SHP77 treated with DMSO at 0.1 percent for 48 hours (cell line): ENCODE measurements at regions not wholly inside any gene's neighbourhood (a gene's known extent, or its start where the extent isn't known, plus 50 kb on each side); places are given as distances from the start of the nearest gene placed in this dataset.
"Not testable (repeated sequence)": the region's sequence is repeated elsewhere in the genome, so short reads cannot be mapped to it uniquely, and the experiment has no call there.

Source experiments
- DNase-seq: peaks from one replicate; lab custom pipeline; 2025; lab: John Stamatoyannopoulos, UW

GRCh38 chr14:96686126-96686525 is 111.1 kb upstream of the VRK1 start:
- DNase-seq, result no peak

GRCh38 chr14:96688629-96689028 is 108.6 kb upstream of the VRK1 start:
- DNase-seq, result no peak

GRCh38 chr14:96690713-96691383 is 106.3 kb upstream of the VRK1 start:
- DNase-seq, result no peak

- no peak for DNase-seq
Observed at GRCh38 chr14:96693252-96693820, 103.8 kb upstream of the VRK1 start.

- no peak for DNase-seq
Observed at GRCh38 chr14:96693987-96694386, 103.2 kb upstream of the VRK1 start.

- no peak for DNase-seq
Observed at GRCh38 chr14:96698960-96699539, 98.1 kb upstream of the VRK1 start.

GRCh38 chr14:96699666-96700065 is 97.5 kb upstream of the VRK1 start:
- no peak for DNase-seq

GRCh38 chr14:96702831-96703230 is 94.4 kb upstream of the VRK1 start:
- DNase-seq, result no peak

- DNase-seq, result no peak
Observed at GRCh38 chr14:96705422-96706092, 91.6 kb upstream of the VRK1 start.

- no peak for DNase-seq
Observed at GRCh38 chr14:96706893-96707292, 90.3 kb upstream of the VRK1 start.

GRCh38 chr14:96710060-96710666 is 87.0 kb upstream of the VRK1 start:
- DNase-seq, result no peak

GRCh38 chr14:96711559-96712267 is 85.5 kb upstream of the VRK1 start:
- DNase-seq, result no peak

- no peak for DNase-seq
Observed at GRCh38 chr14:96713426-96713825, 83.8 kb upstream of the VRK1 start.

GRCh38 chr14:96714537-96714936 is 82.6 kb upstream of the VRK1 start:
- DNase-seq, result not testable (repeated sequence)

- no peak for DNase-seq
Observed at GRCh38 chr14:96717116-96717515, 80.1 kb upstream of the VRK1 start.

- DNase-seq, result no peak
Observed at GRCh38 chr14:96718407-96718806, 78.8 kb upstream of the VRK1 start.

- DNase-seq, result not testable (repeated sequence)
Observed at GRCh38 chr14:96720702-96721101, 76.5 kb upstream of the VRK1 start.

GRCh38 chr14:96722736-96723135 is 74.4 kb upstream of the VRK1 start:
- DNase-seq, result no peak

GRCh38 chr14:96723946-96724345 is 73.2 kb upstream of the VRK1 start:
- DNase-seq, result no peak

- no peak for DNase-seq
Observed at GRCh38 chr14:96725232-96725631, 72.0 kb upstream of the VRK1 start.

- no peak for DNase-seq
Observed at GRCh38 chr14:96727073-96727472, 70.1 kb upstream of the VRK1 start.

GRCh38 chr14:96727491-96727890 is 69.7 kb upstream of the VRK1 start:
- no peak for DNase-seq
